Fibroblast of villous mesenchyme (primary cell): ENCODE measurements at regions not wholly inside any gene's neighbourhood (a gene's known extent, or its start where the extent isn't known, plus 50 kb on each side); places are given as distances from the start of the nearest gene placed in this dataset.

Experiments used
- DNase-seq: peaks from one replicate; pipeline ENCODE4 v3.0.0-alpha.2; 2010; ENCODE audit warnings: low read depth
- H3K4me3 ChIP-seq: 2 replicates; pipeline ENCODE4 v1.5.1; 2011; ENCODE audit warnings: low read depth, mild to moderate bottlenecking, low read length
- TF ChIP-seq, protein P1 (sequence below): IDR thresholded peaks from 2 replicates; pipeline ENCODE4 v1.5.1; 2012; ENCODE audit warnings: low read depth, mild to moderate bottlenecking, low read length; ENCODE audit not compliant: insufficient read depth

DNA sequence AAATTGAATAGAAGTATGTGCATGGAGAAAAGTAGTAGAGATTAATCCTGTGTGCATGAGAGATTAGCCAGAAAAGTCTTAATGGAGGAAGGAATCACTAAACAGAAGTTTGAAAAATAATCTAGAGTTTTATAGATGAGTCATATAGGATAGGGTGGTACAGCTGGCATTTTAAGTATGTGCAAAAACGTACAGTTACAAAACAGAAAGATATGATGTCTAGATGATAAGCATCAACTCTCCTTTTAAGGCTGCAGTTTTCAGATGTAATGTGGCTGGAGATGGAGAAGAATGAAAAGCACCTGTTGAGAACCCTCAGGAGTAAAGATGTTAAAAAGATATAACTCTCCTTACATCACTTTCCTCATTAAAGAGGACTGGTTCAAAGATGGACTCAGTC, 271.3 kb downstream of the STK31 start:
- no peak overlapping the region for H3K4me3 ChIP-seq
- TF ChIP-seq, protein P1, sequence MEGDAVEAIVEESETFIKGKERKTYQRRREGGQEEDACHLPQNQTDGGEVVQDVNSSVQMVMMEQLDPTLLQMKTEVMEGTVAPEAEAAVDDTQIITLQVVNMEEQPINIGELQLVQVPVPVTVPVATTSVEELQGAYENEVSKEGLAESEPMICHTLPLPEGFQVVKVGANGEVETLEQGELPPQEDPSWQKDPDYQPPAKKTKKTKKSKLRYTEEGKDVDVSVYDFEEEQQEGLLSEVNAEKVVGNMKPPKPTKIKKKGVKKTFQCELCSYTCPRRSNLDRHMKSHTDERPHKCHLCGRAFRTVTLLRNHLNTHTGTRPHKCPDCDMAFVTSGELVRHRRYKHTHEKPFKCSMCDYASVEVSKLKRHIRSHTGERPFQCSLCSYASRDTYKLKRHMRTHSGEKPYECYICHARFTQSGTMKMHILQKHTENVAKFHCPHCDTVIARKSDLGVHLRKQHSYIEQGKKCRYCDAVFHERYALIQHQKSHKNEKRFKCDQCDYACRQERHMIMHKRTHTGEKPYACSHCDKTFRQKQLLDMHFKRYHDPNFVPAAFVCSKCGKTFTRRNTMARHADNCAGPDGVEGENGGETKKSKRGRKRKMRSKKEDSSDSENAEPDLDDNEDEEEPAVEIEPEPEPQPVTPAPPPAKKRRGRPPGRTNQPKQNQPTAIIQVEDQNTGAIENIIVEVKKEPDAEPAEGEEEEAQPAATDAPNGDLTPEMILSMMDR, result no peak
- no peak for DNase-seq

DNA sequence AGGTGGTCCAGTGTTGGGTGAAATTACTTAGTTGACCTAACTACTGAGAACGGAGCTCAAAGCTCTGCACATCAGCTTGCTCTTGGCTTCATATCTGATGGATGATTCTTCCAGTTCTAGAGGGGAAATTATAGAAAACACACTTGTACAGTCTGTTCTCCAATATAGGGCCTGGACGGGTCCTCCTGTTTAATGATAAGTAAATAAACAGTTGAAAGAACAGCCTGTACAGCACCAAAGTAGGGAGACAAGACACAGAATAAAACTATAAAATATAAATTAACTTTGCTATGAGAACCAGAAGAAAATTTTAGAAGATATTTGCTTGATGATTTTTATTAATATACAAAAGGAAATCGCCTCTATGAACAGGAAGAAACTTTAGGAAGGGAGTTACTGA, 271.7 kb downstream of the STK31 start:
- no peak for DNase-seq
- no peak overlapping the region for H3K4me3 ChIP-seq
- TF ChIP-seq, protein P1, result no peak

DNA sequence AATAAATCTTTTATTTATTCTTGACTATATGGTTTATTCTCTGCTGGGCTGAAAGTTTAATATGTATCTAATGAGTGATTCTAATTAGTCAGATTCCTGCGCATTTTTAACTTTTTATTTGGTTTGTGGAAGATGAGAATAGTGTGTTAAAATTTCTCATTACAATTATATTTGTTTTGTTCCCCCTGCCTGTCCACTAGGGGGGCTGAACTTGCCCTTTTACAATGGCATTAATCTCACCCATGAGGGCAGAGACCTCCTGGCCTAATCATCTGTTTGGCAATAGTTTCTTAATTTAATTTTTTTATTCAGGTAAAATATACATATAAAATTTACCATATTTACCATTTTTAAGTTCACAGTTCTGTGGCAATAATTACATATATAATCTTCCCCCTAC, 278.5 kb upstream of the NPY start:
- DNase-seq, result no peak
- no peak overlapping the region for H3K4me3 ChIP-seq
- TF ChIP-seq, protein P1, result no peak

DNA sequence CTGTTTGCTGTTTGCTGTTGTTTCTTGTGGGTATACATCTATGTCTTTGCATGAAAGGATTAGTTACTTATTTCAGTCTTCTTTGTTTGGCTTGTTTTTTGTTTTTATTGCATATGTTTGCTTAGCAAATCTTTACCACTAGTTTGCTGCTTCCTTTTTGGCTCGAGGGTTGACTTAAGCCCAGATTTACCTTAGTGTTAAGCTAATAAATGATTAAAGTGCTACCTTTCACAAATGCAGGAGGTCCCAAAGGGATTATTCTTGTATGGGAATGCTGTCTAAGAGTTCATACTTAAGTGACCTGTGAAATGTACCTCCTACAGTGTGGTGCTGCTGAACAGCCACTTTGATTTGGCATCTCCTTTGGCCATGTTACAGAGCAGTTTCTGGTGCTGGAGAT, 273.5 kb upstream of the NPY start:
- TF ChIP-seq, protein P1, result no peak
- H3K4me3 ChIP-seq, result no peak overlapping the region
- DNase-seq, result no peak

DNA sequence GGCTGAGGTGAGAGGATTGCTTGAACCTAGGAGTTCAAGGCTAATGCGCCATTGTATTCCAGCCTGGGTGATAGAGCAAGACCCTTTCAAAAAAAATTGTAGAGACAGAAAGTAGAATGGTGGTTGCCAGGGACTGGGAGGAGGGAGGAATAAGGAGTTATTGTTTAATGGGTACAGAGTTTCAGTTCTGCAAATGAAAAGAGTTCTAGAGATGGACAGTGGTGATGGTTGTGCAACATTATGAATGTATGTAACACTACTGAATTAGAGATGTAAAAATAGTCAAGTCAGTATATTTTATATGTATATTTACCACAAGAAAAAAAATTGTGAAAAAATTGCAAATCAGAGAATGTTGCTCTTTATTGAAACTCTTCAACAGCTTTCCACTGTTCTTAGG, 266.5 kb upstream of the NPY start:
- TF ChIP-seq, protein P1, result no peak
- no peak overlapping the region for H3K4me3 ChIP-seq
- no peak for DNase-seq

DNA sequence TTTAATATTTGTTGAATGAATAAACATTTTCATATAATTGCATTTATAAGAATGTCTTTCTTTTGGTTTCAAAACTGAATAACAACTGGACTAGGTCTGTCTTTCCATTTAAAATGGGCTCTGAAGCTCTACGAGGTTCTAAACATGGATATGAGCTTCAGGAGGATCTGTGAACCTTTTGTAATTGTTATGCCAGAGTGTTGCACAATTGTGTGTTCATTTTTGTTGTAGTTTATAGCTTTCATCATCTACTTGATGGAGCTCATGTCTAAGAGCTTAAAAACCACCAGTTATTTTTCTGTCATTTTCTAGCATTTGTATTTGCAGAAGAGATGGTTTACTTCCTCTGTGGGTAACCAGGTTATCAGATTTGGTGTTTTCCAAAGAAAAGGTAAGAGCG, 265.7 kb upstream of the NPY start:
- no peak overlapping the region for H3K4me3 ChIP-seq
- TF ChIP-seq, protein P1, result no peak
- DNase-seq, result no peak

DNA sequence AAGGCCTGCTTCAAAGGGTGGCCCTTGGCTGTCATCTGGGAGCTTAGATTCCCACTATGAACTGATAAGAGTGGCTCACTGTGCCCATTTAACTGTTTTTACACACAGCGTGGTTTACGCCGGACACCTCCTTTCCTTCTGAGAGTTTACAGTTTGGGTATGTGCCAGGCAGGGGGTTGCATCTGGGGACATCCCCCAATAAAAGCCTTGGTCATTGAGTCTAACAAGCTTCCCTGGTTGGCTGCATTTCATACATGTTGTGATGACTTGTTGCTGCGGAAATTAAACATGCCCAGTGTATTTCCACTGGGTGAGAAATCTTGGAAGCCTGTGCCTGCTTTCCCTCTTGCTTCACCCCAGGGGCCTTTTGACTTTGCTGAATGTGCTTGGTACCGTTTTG, 264.1 kb upstream of the NPY start:
- TF ChIP-seq, protein P1, result no peak
- no peak for DNase-seq
- H3K4me3 ChIP-seq, result no peak overlapping the region
